ENCODE measurements at regions not wholly inside any gene's neighbourhood (a gene's known extent, or its start where the extent isn't known, plus 50 kb on each side); places are given as distances from the start of the nearest gene placed in this dataset.
"Not testable (repeated sequence)": the region's sequence is repeated elsewhere in the genome, so short reads cannot be mapped to it uniquely, and the experiment has no call there.

DNA sequence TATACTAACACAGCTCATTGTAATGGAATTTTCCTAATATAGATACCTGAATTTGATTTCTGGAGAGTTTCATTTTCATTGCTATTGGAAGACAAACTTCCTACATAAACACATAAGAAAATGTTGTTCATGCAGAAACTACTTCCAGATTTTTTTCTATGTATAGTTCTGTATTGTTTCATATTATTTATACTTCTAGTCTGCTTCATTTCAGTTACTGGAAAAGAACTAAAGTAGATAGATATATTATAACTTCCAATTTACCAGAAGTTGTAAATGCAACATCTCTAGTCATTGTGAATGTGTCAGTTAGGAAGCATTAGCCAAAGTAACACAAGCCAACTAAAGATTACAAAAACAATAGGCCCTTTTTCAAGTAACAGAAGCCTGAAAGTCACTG, 147.3 kb upstream of the ZNF385D start:
- no peak for DNase-seq

DNA sequence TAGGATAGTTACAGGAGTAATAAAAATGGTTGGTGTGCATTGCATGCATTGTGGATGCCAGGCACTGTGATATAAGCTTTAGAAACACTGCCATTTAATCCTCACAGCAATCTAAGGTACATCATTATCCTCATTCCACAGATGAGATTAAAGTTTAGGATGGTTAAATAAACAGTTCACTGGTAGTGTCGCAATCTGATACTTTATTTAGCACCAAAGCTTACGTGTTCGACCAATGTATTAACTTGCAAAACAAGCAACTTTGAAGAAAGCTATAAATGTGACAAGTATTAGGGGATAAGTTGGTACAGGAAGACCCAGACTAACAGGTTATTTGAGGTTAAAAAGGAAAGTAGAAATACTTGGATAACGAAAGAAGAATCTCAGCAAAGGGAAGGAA, 150.5 kb upstream of the ZNF385D start:
- DNase-seq = no peak

DNA sequence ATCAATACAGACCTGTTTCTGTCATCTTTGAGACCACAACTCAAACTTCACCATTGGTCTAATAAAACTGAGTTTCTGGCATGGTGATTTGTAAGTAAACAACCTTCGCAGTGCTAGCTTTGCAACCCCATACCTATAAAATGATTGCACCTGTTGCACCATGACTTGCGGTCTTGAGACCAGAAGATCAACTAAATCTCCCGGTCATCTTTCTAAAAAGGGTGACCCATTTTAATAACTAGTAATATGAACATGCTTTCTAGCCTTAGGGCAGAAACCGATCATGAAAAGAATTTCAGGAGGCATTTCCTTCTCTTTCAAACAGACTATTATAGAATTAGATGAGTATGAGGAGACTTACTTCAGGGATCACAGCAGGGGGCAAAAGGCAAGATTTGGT, 151.9 kb upstream of the ZNF385D start:
- no peak for DNase-seq

GRCh38 chr3:21909096-21909495, 158.1 kb upstream of the ZNF385D start:
- no peak for DNase-seq

DNA sequence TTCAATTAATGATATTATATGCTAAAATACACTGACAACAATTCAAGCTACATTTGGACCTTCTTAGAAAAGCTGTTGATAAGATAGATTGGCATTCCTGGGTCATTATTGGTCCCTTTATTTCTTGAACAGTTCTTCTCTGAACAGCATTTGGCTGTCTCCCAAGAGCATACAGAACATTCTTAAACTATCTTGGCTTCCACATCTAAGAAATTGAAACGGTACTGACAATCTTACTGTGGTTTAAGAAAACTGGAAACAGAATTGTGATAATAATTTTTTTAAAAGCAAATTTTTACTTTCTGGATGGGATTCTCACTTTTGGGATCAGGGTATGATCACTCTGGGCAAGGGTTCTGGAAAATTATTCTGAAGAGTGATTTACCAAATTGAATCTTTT, 161.7 kb upstream of the ZNF385D start:
- no peak for DNase-seq

DNA sequence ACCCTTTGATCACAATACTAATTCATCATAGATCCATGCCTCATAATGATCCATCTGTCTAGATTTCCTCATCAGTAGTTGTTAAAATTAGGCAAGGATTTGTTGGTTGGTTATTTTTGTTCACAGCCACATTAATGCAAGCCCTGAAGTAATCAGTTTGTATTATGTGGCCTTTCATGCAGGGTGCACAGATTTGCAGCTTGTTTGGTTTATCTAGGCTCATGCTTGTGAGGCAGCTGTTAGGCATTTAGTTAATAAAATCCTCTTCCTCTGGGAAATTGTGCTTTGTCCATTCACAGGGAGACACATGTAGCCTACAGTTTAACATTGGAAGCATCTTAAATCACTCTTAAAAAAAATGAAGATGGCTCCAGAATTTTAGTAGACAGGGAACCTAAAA, 162.8 kb upstream of the ZNF385D start:
- DNase-seq = no peak

DNA sequence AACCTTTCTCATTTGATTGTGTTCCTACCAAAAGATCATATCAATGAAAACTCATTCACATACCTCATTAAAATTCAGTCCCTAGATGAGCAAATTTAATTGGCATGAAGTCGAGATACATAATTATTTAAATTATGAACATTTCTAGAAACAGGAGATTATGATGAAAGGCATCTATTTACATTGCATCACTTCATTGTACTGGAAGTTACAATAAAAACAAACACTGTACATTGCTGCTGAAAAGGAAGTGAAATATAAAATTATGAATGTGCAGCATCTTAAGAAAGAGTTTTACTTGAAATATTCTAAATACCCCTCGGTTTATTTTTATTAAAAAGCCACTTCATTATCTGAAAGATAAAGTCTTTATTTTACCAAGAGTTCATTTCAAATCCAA, 163.4 kb upstream of the ZNF385D start:
- no peak for DNase-seq

- no peak for DNase-seq
These were observed 168.4 kb upstream of the ZNF385D start for GRCh38 chr3:21919383-21919782.

GRCh38 chr3:21920421-21920861, 169.4 kb upstream of the ZNF385D start:
- DNase-seq = no peak

DNA sequence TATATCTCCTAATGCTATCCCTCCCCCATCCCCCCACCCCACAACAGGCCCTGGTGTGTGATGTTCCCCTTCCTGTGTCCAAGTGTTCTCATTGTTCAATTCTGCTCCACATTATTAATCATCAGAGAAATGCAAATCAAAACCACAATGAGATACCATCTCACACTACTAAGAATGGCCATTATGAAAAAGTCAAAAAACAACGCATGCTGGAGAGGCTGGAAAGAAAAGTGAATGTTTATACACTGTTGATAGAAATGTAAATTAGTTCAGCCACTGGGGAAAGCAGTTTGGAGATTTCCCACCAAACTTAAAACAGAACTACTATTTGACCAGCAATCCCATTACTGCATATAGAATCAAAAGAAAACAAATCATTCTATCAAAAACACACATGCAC, 172.1 kb upstream of the ZNF385D start:
- not testable (repeated sequence) for DNase-seq

DNA sequence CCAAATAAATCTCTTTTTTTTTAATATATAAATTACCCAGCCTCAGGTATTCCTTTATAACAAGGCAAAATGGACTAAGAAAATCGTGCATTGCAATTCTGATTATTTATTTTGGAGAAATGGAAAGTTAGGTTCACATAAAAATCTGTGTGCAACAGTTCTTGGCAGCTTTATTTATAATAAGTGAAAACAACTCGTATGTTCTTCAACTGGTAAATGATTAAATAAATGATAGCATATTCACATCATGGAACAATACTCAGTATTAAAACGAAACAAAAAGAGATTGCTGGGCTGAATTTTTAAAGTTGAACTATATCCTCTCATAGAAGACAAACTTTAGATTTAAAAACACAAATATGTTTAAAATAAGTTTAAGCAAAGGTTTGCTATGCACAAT, 176.3 kb upstream of the ZNF385D start:
- DNase-seq = no peak

GRCh38 chr3:21934591-21934990, 183.6 kb upstream of the ZNF385D start:
- peak; percentile 7 for DNase-seq

GRCh38 chr3:21936207-21936606, 185.2 kb upstream of the ZNF385D start:
- DNase-seq = no peak

- DNase-seq = no peak
These were observed 187.3 kb upstream of the ZNF385D start for GRCh38 chr3:21938267-21938681.

GRCh38 chr3:21942328-21942727, 191.3 kb upstream of the ZNF385D start:
- DNase-seq = peak; percentile 88

DNA sequence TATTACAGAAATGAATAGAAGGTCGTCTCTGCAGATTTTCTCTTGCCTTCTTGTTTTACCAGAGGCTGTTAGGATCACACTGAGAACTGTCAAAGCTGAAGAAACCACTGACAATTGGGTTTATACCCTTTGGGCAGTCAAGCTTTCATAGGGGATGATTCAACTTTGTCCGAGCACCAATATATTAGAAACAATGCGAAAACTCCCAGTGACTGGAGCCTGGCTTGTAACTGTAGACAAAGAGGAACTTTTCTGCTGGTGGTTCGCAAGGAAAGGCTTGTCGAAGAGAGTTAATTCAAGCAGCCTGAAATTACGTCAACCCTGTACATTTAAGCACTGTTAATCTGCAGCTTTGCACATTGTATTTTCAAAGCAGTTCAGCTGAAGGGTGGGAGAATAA, 193.2 kb upstream of the ZNF385D start:
- DNase-seq = no peak

GRCh38 chr3:21952856-21953255, 201.8 kb upstream of the ZNF385D start:
- no peak for DNase-seq

DNA sequence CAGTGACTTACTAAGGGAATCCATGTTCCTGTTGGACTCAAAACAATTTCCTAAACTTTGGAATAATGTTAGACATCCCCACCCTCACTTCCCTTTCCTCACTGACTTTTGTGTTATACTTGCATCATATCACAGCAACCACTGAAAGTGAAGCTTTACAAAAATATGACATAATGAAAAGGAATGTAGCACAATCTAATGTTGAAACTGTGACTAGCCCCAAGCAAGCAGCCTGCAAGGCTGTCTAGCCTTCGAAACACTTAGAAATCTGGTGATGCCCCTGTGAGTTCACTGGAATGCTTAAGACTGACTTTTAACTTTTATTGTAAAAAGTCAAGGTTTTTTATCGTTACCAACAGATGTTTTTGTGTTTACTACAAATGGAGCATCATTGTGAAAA, 203.7 kb upstream of the ZNF385D start:
- DNase-seq = no peak

DNA sequence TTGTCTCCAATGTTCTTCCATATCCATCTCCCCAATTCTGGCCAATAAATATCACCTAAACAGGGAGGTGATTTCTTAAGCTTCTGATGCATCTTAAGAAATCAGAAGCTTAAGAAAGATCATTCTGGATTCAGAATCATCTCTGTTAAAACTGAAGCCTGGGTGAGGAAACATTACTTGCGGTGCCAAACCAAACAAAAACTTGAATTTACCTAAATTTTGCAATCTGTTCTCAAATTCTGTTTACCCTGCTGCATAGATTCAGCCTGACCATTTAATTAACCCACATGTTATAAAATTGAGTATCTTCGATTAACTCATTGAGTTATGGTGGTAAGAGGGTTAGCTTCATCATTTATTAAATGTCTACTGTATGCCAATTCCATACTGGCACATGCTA, 204.4 kb upstream of the ZNF385D start:
- no peak for DNase-seq

- DNase-seq = no peak
These were observed 209.0 kb upstream of the ZNF385D start for GRCh38 chr3:21960033-21960432.

DNA sequence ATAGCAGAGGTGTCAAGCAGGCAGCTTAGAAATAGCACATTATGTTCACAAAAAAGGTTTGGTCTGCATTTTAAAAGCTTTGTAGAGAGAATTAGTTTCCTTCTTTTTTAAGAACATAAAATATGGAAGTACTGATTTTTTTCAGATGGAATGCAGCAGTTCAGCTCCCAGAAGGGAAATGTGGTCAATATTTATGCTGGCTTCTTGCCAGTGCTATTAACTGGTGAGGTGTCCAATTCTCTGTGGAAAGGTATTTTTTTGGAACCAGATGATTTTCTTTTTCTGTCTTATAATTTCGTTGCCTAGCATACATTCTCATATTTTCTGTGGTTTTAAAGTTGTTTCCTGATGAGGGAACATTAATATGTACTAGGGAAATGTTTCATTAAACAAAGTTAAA, 211.4 kb upstream of the ZNF385D start:
- DNase-seq = no peak

DNA sequence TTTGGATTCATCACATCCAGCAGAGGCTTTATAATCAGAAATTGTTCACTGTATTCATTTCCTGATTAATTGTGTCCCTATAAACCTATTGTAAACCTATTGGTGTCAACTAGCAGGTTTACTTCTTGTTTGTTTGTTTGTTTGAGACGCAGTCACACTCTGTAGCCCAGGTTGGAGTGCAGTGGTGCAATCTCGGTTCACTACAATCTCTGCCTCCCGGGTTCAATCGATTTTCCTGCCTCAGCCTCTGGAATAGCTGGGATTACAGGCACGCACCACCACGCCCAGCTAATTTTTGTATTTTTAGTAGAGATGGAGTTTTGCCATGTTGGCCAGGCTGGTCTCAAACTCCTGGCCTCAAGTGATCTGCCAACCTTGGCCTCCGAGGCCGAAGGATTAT, 215.4 kb upstream of the ZNF385D start:
- not testable (repeated sequence) for DNase-seq

DNA sequence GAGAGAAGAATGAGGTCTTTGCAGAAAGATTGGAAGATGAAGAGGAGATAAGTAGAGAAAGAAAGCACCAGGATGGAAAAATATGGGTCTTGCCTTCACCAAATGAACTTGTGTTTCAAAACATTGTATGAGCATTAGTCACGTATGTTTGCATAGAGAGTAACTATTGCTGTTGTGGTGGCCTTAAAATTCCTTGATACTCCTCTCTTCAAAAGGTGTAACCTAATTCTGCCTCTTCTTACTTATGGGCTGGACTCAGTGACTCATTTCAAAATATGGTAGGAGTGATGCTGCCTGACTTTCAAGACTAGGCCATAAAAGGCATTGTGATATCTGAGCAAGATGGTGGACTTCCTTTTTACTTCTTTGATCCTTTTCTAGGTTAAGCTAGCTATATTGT, 228.7 kb upstream of the ZNF385D start:
- no peak for DNase-seq

DNA sequence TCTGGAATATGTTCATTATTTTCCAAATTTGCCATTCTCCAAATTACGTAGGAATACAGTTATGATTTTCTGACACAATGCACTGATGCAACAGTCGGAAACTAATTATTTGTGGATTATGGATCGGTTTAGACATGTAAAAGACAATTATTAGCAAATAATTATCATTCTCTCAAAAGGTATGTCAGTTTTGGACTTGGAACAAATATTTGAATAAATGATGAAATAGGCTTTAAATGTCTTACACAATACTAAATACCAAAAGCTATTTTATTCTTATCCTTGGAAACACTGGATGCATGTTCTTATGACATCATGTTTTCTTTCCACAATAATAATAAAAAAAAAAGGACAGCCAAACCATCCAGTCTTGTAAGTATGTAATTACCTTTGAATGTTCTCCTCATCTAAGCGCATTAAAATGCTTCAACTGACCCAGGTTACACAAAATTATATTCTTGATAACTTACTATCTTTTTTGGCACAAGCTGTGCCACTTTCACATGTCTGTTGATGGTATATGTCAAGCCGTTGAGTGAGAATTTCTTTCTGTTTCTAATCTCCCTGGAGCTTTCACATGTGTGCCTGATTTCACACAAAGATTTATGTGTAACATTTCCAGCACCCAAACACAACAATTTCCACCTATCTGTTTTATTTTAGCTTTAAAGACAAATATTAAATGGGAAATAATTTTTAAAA, 238.5 kb upstream of the ZNF385D start:
- no peak for DNase-seq

DNA sequence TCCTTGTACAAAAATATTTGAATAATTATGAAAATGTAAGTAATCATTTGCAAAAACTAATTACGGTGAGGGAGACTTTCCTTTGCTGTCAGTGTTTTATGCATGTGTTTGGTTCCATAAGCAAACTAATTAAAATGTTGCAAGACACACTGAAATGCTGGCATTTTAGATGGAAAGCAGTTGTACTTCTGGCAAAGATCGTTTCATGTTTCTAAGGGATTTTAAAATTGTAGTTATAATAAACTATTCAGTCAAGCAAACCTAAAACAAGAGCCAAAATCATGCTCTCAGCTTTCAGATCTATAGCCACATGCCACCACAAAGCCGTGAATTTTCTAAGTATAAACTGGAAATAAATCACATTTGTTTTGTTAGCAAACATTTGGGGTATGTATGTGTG, 240.1 kb upstream of the ZNF385D start:
- DNase-seq = no peak

Data from NCI-H446 treated with DMSO at 0.1 percent for 48 hours (cell line).